ENCODE measurements at regions not wholly inside any gene's neighbourhood (a gene's known extent, or its start where the extent isn't known, plus 50 kb on each side); places are given as distances from the start of the nearest gene placed in this dataset.

- no peaks in the 10 kb centered on the region for H3K36me3 Mint-ChIP-seq (ENCODE audit: low read depth)
- no CpG with 5 or more reads among the region's 1 CpG for WGBS, 2 experiments (ENCODE audit: insufficient coverage in 1 of 2, insufficient read length in 1 of 2)
Measured at GRCh38 chr1:194908643-194909042, 1699.6 kb downstream of the KCNT2 start.

GRCh38 chr1:194903524-194903923, 1704.7 kb downstream of the KCNT2 start:
- Histone ChIP-seq H3K4me3 (ENCODE audit: low read length) (no peak overlapping the region), H3K4me1 (ENCODE audit: control insufficient read depth, insufficient read depth, low read length) (no peaks in the 10 kb centered on the region), H3K9me3 (ENCODE audit: control insufficient read depth, low read length) (no peaks in the 10 kb centered on the region), H3K27me3 (ENCODE audit: control insufficient read depth, insufficient read depth, low read length, poor library complexity, severe bottlenecking) (no peaks in the 10 kb centered on the region), H3K9ac (ENCODE audit: extremely low read depth, low read length, poor library complexity, severe bottlenecking) (no peak overlapping the region), H3K36me3 (ENCODE audit: control insufficient read depth, insufficient read depth, low read length) (no peaks in the 10 kb centered on the region), H3K27ac (ENCODE audit: low read depth, low read length) (no peak overlapping the region)
- no peak for TF ChIP-seq CTCF (conservative IDR thresholded peaks at IDR 0.05)
- 95% methylated on average over 1 of the region's 4 CpGs; no CpG with 5 or more reads in 1 of the 2 experiments for WGBS, 2 experiments (ENCODE audit: insufficient coverage in 1 of 2, insufficient read length in 1 of 2)
- DNase-seq: no peak
- no peak overlapping the region for H3K27ac Mint-ChIP-seq
- no peaks in the 10 kb centered on the region for H3K4me1 Mint-ChIP-seq
- no peak overlapping the region for H3K4me3 Mint-ChIP-seq
- no peaks in the 10 kb centered on the region for H3K36me3 Mint-ChIP-seq (ENCODE audit: low read depth)
- no peaks in the 10 kb centered on the region for H3K27me3 Mint-ChIP-seq (ENCODE audit: insufficient read depth)
- no peaks in the 10 kb centered on the region for H3K9me3 Mint-ChIP-seq

More at GRCh38 chr1:194908643-194909042, 1699.6 kb downstream of the KCNT2 start:
- no peak for DNase-seq
- no peak overlapping the region for H3K27ac ChIP-seq (ENCODE audit: low read depth, low read length)
- no peak overlapping the region for H3K27ac Mint-ChIP-seq
- no peaks in the 10 kb centered on the region for H3K27me3 ChIP-seq (ENCODE audit: control insufficient read depth, insufficient read depth, low read length, poor library complexity, severe bottlenecking)
- no peaks in the 10 kb centered on the region for H3K9me3 ChIP-seq (ENCODE audit: control insufficient read depth, low read length)
- no peak overlapping the region for H3K4me3 Mint-ChIP-seq
- H3K9me3 Mint-ChIP-seq: no peaks in the 10 kb centered on the region
- H3K9ac ChIP-seq (ENCODE audit: extremely low read depth, low read length, poor library complexity, severe bottlenecking): no peak overlapping the region
- no peaks in the 10 kb centered on the region for H3K36me3 ChIP-seq (ENCODE audit: control insufficient read depth, insufficient read depth, low read length)
- no peaks in the 10 kb centered on the region for H3K4me1 ChIP-seq (ENCODE audit: control insufficient read depth, insufficient read depth, low read length)
- H3K4me3 ChIP-seq (ENCODE audit: low read length): no peak overlapping the region
- H3K27me3 Mint-ChIP-seq (ENCODE audit: insufficient read depth): no peaks in the 10 kb centered on the region
- no peak for TF ChIP-seq CTCF (conservative IDR thresholded peaks at IDR 0.05)
- H3K4me1 Mint-ChIP-seq: no peaks in the 10 kb centered on the region

GRCh38 chr1:194889310-194889709, 1702.9 kb upstream of the B3GALT2 start:
- DNase-seq: no peak
- Histone ChIP-seq H3K4me3 (ENCODE audit: low read length) (no peak overlapping the region), H3K27me3 (ENCODE audit: control insufficient read depth, insufficient read depth, low read length, poor library complexity, severe bottlenecking) (no peaks in the 10 kb centered on the region), H3K27ac (ENCODE audit: low read depth, low read length) (no peak overlapping the region), H3K36me3 (ENCODE audit: control insufficient read depth, insufficient read depth, low read length) (no peaks in the 10 kb centered on the region), H3K4me1 (ENCODE audit: control insufficient read depth, insufficient read depth, low read length) (no peaks in the 10 kb centered on the region), H3K9me3 (ENCODE audit: control insufficient read depth, low read length) (no peaks in the 10 kb centered on the region), H3K9ac (ENCODE audit: extremely low read depth, low read length, poor library complexity, severe bottlenecking) (no peak overlapping the region)
- no peaks in the 10 kb centered on the region for H3K27me3 Mint-ChIP-seq (ENCODE audit: insufficient read depth)
- H3K27ac Mint-ChIP-seq: no peak overlapping the region
- H3K9me3 Mint-ChIP-seq: peaks cover 9% of the 10 kb centered on the region
- H3K4me3 Mint-ChIP-seq: no peak overlapping the region
- WGBS, 2 experiments (ENCODE audit: insufficient coverage in 1 of 2, insufficient read length in 1 of 2): 82 to 88% methylated on average over 2 to 3 of the region's 3 CpGs
- no peak for TF ChIP-seq CTCF (conservative IDR thresholded peaks at IDR 0.05)
- H3K36me3 Mint-ChIP-seq (ENCODE audit: low read depth): no peaks in the 10 kb centered on the region
- no peaks in the 10 kb centered on the region for H3K4me1 Mint-ChIP-seq
